ENCODE measurements at regions not wholly inside any gene's neighbourhood (a gene's known extent, or its start where the extent isn't known, plus 50 kb on each side); places are given as distances from the start of the nearest gene placed in this dataset.

DNA sequence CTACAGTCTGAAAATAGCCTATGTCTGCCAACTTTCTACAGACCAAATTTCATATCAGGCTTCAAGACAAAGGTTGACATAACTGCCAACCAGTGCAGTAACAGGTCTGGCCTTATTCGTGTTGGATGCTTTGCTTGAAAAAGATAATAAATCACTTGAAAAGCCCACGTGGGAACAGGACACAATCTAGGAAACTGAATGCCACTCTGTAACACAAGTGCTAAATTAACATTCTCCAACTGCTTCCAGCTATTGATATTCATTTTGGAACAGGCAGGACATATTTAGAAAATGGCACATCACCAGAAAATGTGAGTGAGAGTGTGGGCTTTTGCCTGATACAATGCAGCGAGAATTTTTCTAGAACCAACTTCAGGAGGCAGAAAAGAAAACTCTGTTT lies 165.9 kb upstream of the CCDC150 start:
- peaks cover 8 to 10% of the 10 kb centered on the region in 2 donors for H3K27me3 Mint-ChIP-seq (ENCODE audit: low read depth in 2 of 2)
- TF ChIP-seq CTCF (IDR thresholded peaks at IDR 0.05): no peak
- no peak overlapping the region for H3K27ac Mint-ChIP-seq
- 44% methylated on average over 3 of the region's 3 CpGs for WGBS (ENCODE audit: insufficient coverage)
- Histone ChIP-seq H3K36me3 (ENCODE audit: control insufficient read depth, insufficient read depth, low read length) (no peaks in the 10 kb centered on the region), H3K4me3 (ENCODE audit: low read length) (no peak overlapping the region), H3K9me3 (ENCODE audit: control insufficient read depth, insufficient read depth, low read length) (no peaks in the 10 kb centered on the region), H3K27ac (ENCODE audit: low read length) (no peak overlapping the region), H3K4me1 (ENCODE audit: control insufficient read depth, insufficient read depth, low read length) (no peaks in the 10 kb centered on the region), H3K27me3 (ENCODE audit: control insufficient read depth, insufficient read depth, low read length) (no peaks in the 10 kb centered on the region)
- ATAC-seq (no peak), DNase-seq (no peak)
- intact Hi-C loops (cut with micrococcal nuclease): no loop called here
- no peaks in the 10 kb centered on the region for H3K4me1 Mint-ChIP-seq
- no peaks in the 10 kb centered on the region for H3K36me3 Mint-ChIP-seq
- H3K9me3 Mint-ChIP-seq: no peaks in the 10 kb centered on the region
- no peak overlapping the region for H3K4me3 Mint-ChIP-seq

GRCh38 chr2:196475611-196476010 lies 163.9 kb upstream of the CCDC150 start:
- WGBS (ENCODE audit: insufficient coverage): 95% methylated on average over 3 of the region's 3 CpGs

DNA sequence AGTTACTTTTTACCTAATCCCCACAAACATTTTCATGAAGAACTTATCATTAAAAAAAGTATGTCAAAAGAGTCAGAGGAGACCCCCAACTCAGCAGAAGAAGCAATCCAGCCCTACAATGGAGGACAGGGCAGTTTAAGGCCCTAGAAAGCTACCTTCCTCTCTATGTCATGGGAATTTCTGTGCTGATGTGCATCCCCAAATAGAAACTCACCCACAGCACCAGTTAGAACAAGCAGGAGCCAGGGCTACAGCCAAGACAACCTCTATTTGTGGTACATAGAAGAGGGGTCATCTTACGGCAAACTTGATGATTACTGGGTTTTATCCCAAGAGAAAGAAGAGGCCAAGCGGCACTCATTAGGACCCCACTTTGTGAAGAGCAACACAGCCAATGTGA lies 160.9 kb upstream of the CCDC150 start:
- H3K4me3 Mint-ChIP-seq: no peak overlapping the region
- no peak overlapping the region for H3K27ac Mint-ChIP-seq
- DNase-seq (no peak), ATAC-seq (no peak)
- intact Hi-C loops (cut with micrococcal nuclease): no loop called here
- H3K36me3 Mint-ChIP-seq: no peaks in the 10 kb centered on the region
- Histone ChIP-seq H3K4me3 (ENCODE audit: low read length) (no peak overlapping the region), H3K27ac (ENCODE audit: low read length) (no peak overlapping the region), H3K4me1 (ENCODE audit: control insufficient read depth, insufficient read depth, low read length) (no peaks in the 10 kb centered on the region), H3K27me3 (ENCODE audit: control insufficient read depth, insufficient read depth, low read length) (no peaks in the 10 kb centered on the region), H3K9me3 (ENCODE audit: control insufficient read depth, insufficient read depth, low read length) (no peaks in the 10 kb centered on the region), H3K36me3 (ENCODE audit: control insufficient read depth, insufficient read depth, low read length) (no peaks in the 10 kb centered on the region)
- H3K27me3 Mint-ChIP-seq (ENCODE audit: low read depth in 2 of 2): peaks cover 0 to 3% of the 10 kb centered on the region in 2 donors
- TF ChIP-seq CTCF (IDR thresholded peaks at IDR 0.05): no peak
- 100% methylated on average over 2 of the region's 2 CpGs for WGBS (ENCODE audit: insufficient coverage)
- H3K4me1 Mint-ChIP-seq: no peaks in the 10 kb centered on the region
- no peaks in the 10 kb centered on the region for H3K9me3 Mint-ChIP-seq

More at GRCh38 chr2:196475611-196476010, 163.9 kb upstream of the CCDC150 start:
- TF ChIP-seq CTCF (IDR thresholded peaks at IDR 0.05): no peak
- intact Hi-C loops (cut with micrococcal nuclease): no loop called here
- Mint-ChIP-seq H3K36me3 (no peaks in the 10 kb centered on the region), H3K4me3 (no peak overlapping the region), H3K9me3 (no peaks in the 10 kb centered on the region), H3K27ac (no peak overlapping the region), H3K4me1 (no peaks in the 10 kb centered on the region), H3K27me3 (ENCODE audit: low read depth in 2 of 2) (peaks cover 4 to 6% of the 10 kb centered on the region in 2 donors)
- Histone ChIP-seq H3K27me3 (ENCODE audit: control insufficient read depth, insufficient read depth, low read length) (no peaks in the 10 kb centered on the region), H3K27ac (ENCODE audit: low read length) (no peak overlapping the region), H3K36me3 (ENCODE audit: control insufficient read depth, insufficient read depth, low read length) (no peaks in the 10 kb centered on the region), H3K9me3 (ENCODE audit: control insufficient read depth, insufficient read depth, low read length) (no peaks in the 10 kb centered on the region), H3K4me1 (ENCODE audit: control insufficient read depth, insufficient read depth, low read length) (no peaks in the 10 kb centered on the region), H3K4me3 (ENCODE audit: low read length) (no peak overlapping the region)
- ATAC-seq (no peak), DNase-seq (no peak)

- no peaks in the 10 kb centered on the region for H3K9me3 ChIP-seq (ENCODE audit: control insufficient read depth, insufficient read depth, low read length)
- no peak overlapping the region for H3K27ac ChIP-seq (ENCODE audit: low read length)
- H3K4me3 ChIP-seq (ENCODE audit: low read length): no peak overlapping the region
- no peaks in the 10 kb centered on the region for H3K27me3 ChIP-seq (ENCODE audit: control insufficient read depth, insufficient read depth, low read length)
- no peak overlapping the region for H3K27ac Mint-ChIP-seq
- H3K36me3 ChIP-seq (ENCODE audit: control insufficient read depth, insufficient read depth, low read length): no peaks in the 10 kb centered on the region
- H3K9me3 Mint-ChIP-seq: no peaks in the 10 kb centered on the region
- no peak overlapping the region for H3K4me3 Mint-ChIP-seq
- H3K4me1 ChIP-seq (ENCODE audit: control insufficient read depth, insufficient read depth, low read length): no peaks in the 10 kb centered on the region
- no peaks in the 10 kb centered on the region for H3K36me3 Mint-ChIP-seq
- peaks cover 2 to 3% of the 10 kb centered on the region in 2 donors for H3K27me3 Mint-ChIP-seq (ENCODE audit: low read depth in 2 of 2)
- no peak for ATAC-seq
- intact Hi-C loops (cut with micrococcal nuclease): no loop called here
- DNase-seq: no peak
- TF ChIP-seq CTCF (IDR thresholded peaks at IDR 0.05): no peak
- H3K4me1 Mint-ChIP-seq: no peaks in the 10 kb centered on the region
Observed at GRCh38 chr2:196479350-196479749, 160.2 kb upstream of the CCDC150 start.
